ENCODE measurements at regions not wholly inside any gene's neighbourhood (a gene's known extent, or its start where the extent isn't known, plus 50 kb on each side); places are given as distances from the start of the nearest gene placed in this dataset.

- Mint-ChIP-seq H3K4me3 (no peak overlapping the region), H3K27me3 (no peaks in the 10 kb centered on the region), H3K4me1 (peaks cover 0 to 2% (median 0%) of the 10 kb centered on the region in 4 donors), H3K27ac (no peak overlapping the region), H3K9me3 (peaks cover 0 to 3% (median 0%) of the 10 kb centered on the region in 8 donors), H3K36me3 (no peaks in the 10 kb centered on the region)
- Histone ChIP-seq H3K27ac (ENCODE audit: low read depth, low read length) (no peak overlapping the region), H3K4me1 (ENCODE audit: insufficient read depth, low read length) (no peaks in the 10 kb centered on the region), H3K27me3 (ENCODE audit: insufficient read depth, low read length) (no peaks in the 10 kb centered on the region), H3K36me3 (ENCODE audit: insufficient read depth, low read length) (no peaks in the 10 kb centered on the region), H3K9me3 (ENCODE audit: control insufficient read depth in 1 of 2, low read length in 2 of 2) (no peaks in the 10 kb centered on the region), H3K4me3 (ENCODE audit: low read length in 2 of 2) (no peak overlapping the region)
- POLR2A ChIA-PET (ENCODE audit: partially characterized antibody): no interaction called here
- CTCF ChIA-PET (ENCODE audit: partially characterized antibody): no interaction called here
- intact Hi-C loops (cut with micrococcal nuclease): no loop called here
- no peak for DNase-seq
Measured at GRCh38 chr3:72301779-72302178, 516.8 kb upstream of the PROK2 start.

GRCh38 chr3:72300621-72301020 is 515.7 kb upstream of the PROK2 start:
- Mint-ChIP-seq H3K27me3 (peaks cover 0 to 2% of the 10 kb centered on the region in 2 donors), H3K27ac (no peak overlapping the region), H3K4me1 (peaks cover 0 to 2% (median 0%) of the 10 kb centered on the region in 4 donors), H3K4me3 (no peak overlapping the region), H3K36me3 (no peaks in the 10 kb centered on the region), H3K9me3 (peaks cover 0 to 3% (median 0%) of the 10 kb centered on the region in 8 donors)
- CTCF ChIA-PET (ENCODE audit: partially characterized antibody): interaction anchor here (1.0 kb wide), 1 partner anchor 550 kb away, joined by 3 read pairs; no protein-coding TSS in a partner anchor
- no peak for DNase-seq
- Histone ChIP-seq H3K4me1 (ENCODE audit: insufficient read depth, low read length) (no peaks in the 10 kb centered on the region), H3K36me3 (ENCODE audit: insufficient read depth, low read length) (no peaks in the 10 kb centered on the region), H3K27me3 (ENCODE audit: insufficient read depth, low read length) (no peaks in the 10 kb centered on the region), H3K27ac (ENCODE audit: low read depth, low read length) (no peak overlapping the region), H3K9me3 (ENCODE audit: control insufficient read depth in 1 of 2, low read length in 2 of 2) (no peaks in the 10 kb centered on the region), H3K4me3 (ENCODE audit: low read length in 2 of 2) (no peak overlapping the region)
- intact Hi-C loops (cut with micrococcal nuclease): no loop called here
- POLR2A ChIA-PET (ENCODE audit: partially characterized antibody): interaction anchor here (0.6 kb wide), 1 partner anchor 11 kb away, joined by 3 read pairs; no protein-coding TSS in a partner anchor

GRCh38 chr3:72299823-72300222 is 514.9 kb upstream of the PROK2 start:
- intact Hi-C loops (cut with micrococcal nuclease): no loop called here
- Histone ChIP-seq H3K27ac (ENCODE audit: low read depth, low read length) (no peak overlapping the region), H3K27me3 (ENCODE audit: insufficient read depth, low read length) (no peaks in the 10 kb centered on the region), H3K4me3 (ENCODE audit: low read length in 2 of 2) (no peak overlapping the region), H3K36me3 (ENCODE audit: insufficient read depth, low read length) (no peaks in the 10 kb centered on the region), H3K4me1 (ENCODE audit: insufficient read depth, low read length) (no peaks in the 10 kb centered on the region), H3K9me3 (ENCODE audit: control insufficient read depth in 1 of 2, low read length in 2 of 2) (no peaks in the 10 kb centered on the region)
- H3K36me3 Mint-ChIP-seq: no peaks in the 10 kb centered on the region
- DNase-seq: no peak
- ChIA-PET POLR2A (ENCODE audit: partially characterized antibody) (no interaction called here), CTCF (ENCODE audit: partially characterized antibody) (no interaction called here)
- no peak overlapping the region for H3K4me3 Mint-ChIP-seq
- no peaks in the 10 kb centered on the region for H3K4me1 Mint-ChIP-seq
- H3K27me3 Mint-ChIP-seq: peaks cover 0 to 2% of the 10 kb centered on the region in 2 donors
- peaks cover 0 to 3% (median 0%) of the 10 kb centered on the region in 8 donors for H3K9me3 Mint-ChIP-seq
- H3K27ac Mint-ChIP-seq: no peak overlapping the region

- Mint-ChIP-seq H3K36me3 (no peaks in the 10 kb centered on the region), H3K4me1 (no peaks in the 10 kb centered on the region), H3K27ac (no peak overlapping the region), H3K4me3 (no peak overlapping the region), H3K9me3 (peaks cover 0 to 3% (median 0%) of the 10 kb centered on the region in 8 donors), H3K27me3 (peaks cover 0 to 2% of the 10 kb centered on the region in 2 donors)
- CTCF ChIA-PET (ENCODE audit: partially characterized antibody): no interaction called here
- Histone ChIP-seq H3K9me3 (ENCODE audit: control insufficient read depth in 1 of 2, low read length in 2 of 2) (no peaks in the 10 kb centered on the region), H3K27me3 (ENCODE audit: insufficient read depth, low read length) (no peaks in the 10 kb centered on the region), H3K4me1 (ENCODE audit: insufficient read depth, low read length) (no peaks in the 10 kb centered on the region), H3K36me3 (ENCODE audit: insufficient read depth, low read length) (no peaks in the 10 kb centered on the region), H3K27ac (ENCODE audit: low read depth, low read length) (no peak overlapping the region), H3K4me3 (ENCODE audit: low read length in 2 of 2) (no peak overlapping the region)
- POLR2A ChIA-PET (ENCODE audit: partially characterized antibody): no interaction called here
- intact Hi-C loops (cut with micrococcal nuclease): no loop called here
- no peak for DNase-seq
Measured at GRCh38 chr3:72299321-72299802, 514.4 kb upstream of the PROK2 start.

GRCh38 chr3:72298201-72299152 is 513.5 kb upstream of the PROK2 start:
- peaks cover 0 to 3% (median 0%) of the 10 kb centered on the region in 8 donors for H3K9me3 Mint-ChIP-seq
- Histone ChIP-seq H3K9me3 (ENCODE audit: control insufficient read depth in 1 of 2, low read length in 2 of 2) (no peaks in the 10 kb centered on the region), H3K36me3 (ENCODE audit: insufficient read depth, low read length) (no peaks in the 10 kb centered on the region), H3K27ac (ENCODE audit: low read depth, low read length) (no peak overlapping the region), H3K4me1 (ENCODE audit: insufficient read depth, low read length) (no peaks in the 10 kb centered on the region), H3K27me3 (ENCODE audit: insufficient read depth, low read length) (no peaks in the 10 kb centered on the region), H3K4me3 (ENCODE audit: low read length in 2 of 2) (no peak overlapping the region)
- H3K27ac Mint-ChIP-seq: no peak overlapping the region
- no peak for DNase-seq
- ChIA-PET CTCF (ENCODE audit: partially characterized antibody) (no interaction called here), POLR2A (ENCODE audit: partially characterized antibody) (no interaction called here)
- intact Hi-C loops (cut with micrococcal nuclease): no loop called here
- H3K4me1 Mint-ChIP-seq: no peaks in the 10 kb centered on the region
- H3K27me3 Mint-ChIP-seq: peaks cover 0 to 2% of the 10 kb centered on the region in 2 donors
- H3K4me3 Mint-ChIP-seq: no peak overlapping the region
- H3K36me3 Mint-ChIP-seq: no peaks in the 10 kb centered on the region

GRCh38 chr3:72297481-72297880 is 512.5 kb upstream of the PROK2 start:
- Mint-ChIP-seq H3K4me3 (no peak overlapping the region), H3K4me1 (no peaks in the 10 kb centered on the region), H3K27me3 (peaks cover 0 to 2% of the 10 kb centered on the region in 2 donors), H3K9me3 (peaks cover 0 to 3% (median 0%) of the 10 kb centered on the region in 8 donors), H3K36me3 (no peaks in the 10 kb centered on the region), H3K27ac (no peak overlapping the region)
- Histone ChIP-seq H3K9me3 (ENCODE audit: control insufficient read depth in 1 of 2, low read length in 2 of 2) (no peaks in the 10 kb centered on the region), H3K4me1 (ENCODE audit: insufficient read depth, low read length) (no peaks in the 10 kb centered on the region), H3K27ac (ENCODE audit: low read depth, low read length) (no peak overlapping the region), H3K36me3 (ENCODE audit: insufficient read depth, low read length) (no peaks in the 10 kb centered on the region), H3K4me3 (ENCODE audit: low read length in 2 of 2) (no peak overlapping the region), H3K27me3 (ENCODE audit: insufficient read depth, low read length) (no peaks in the 10 kb centered on the region)
- intact Hi-C loops (cut with micrococcal nuclease): no loop called here
- CTCF ChIA-PET (ENCODE audit: partially characterized antibody): no interaction called here
- POLR2A ChIA-PET (ENCODE audit: partially characterized antibody): no interaction called here
- DNase-seq: no peak

GRCh38 chr3:72296477-72297111 is 511.6 kb upstream of the PROK2 start:
- CTCF ChIA-PET (ENCODE audit: partially characterized antibody): no interaction called here

More at GRCh38 chr3:72296477-72297111, 511.6 kb upstream of the PROK2 start:
- intact Hi-C loops (cut with micrococcal nuclease): no loop called here
- Histone ChIP-seq H3K4me1 (ENCODE audit: insufficient read depth, low read length) (no peaks in the 10 kb centered on the region), H3K9me3 (ENCODE audit: control insufficient read depth in 1 of 2, low read length in 2 of 2) (no peaks in the 10 kb centered on the region), H3K27me3 (ENCODE audit: insufficient read depth, low read length) (no peaks in the 10 kb centered on the region), H3K4me3 (ENCODE audit: low read length in 2 of 2) (no peak overlapping the region), H3K36me3 (ENCODE audit: insufficient read depth, low read length) (no peaks in the 10 kb centered on the region), H3K27ac (ENCODE audit: low read depth, low read length) (no peak overlapping the region)
- Mint-ChIP-seq H3K9me3 (peaks cover 0 to 3% (median 0%) of the 10 kb centered on the region in 8 donors), H3K27me3 (peaks cover 0 to 2% of the 10 kb centered on the region in 2 donors), H3K4me1 (no peaks in the 10 kb centered on the region), H3K27ac (no peak overlapping the region), H3K4me3 (no peak overlapping the region), H3K36me3 (no peaks in the 10 kb centered on the region)
- no peak for DNase-seq
- POLR2A ChIA-PET (ENCODE audit: partially characterized antibody): no interaction called here

Measured in CD4-positive, alpha-beta memory T cell (primary cell).